Adipocyte (in vitro differentiated cells): ENCODE measurements at regions not wholly inside any gene's neighbourhood (a gene's known extent, or its start where the extent isn't known, plus 50 kb on each side); places are given as distances from the start of the nearest gene placed in this dataset.
A peak's percentile ranks its signal among the peaks of the same experiment; 100 is the strongest.
"Not testable (repeated sequence)": the region's sequence is repeated elsewhere in the genome, so short reads cannot be mapped to it uniquely, and the experiment has no call there.

Source experiments
- DNase-seq: peaks from one replicate; pipeline ENCODE4 v3.0.0-alpha.2; 2015; ENCODE audit warnings: low read depth
- H3K27me3 ChIP-seq: replicated peaks from 2 replicates; pipeline ENCODE4 v1.7.0; 2013; ENCODE audit warnings: mild to moderate bottlenecking, low read length, moderate library complexity; ENCODE audit not compliant: control insufficient read depth, insufficient read depth
- H3K36me3 ChIP-seq: 2 replicates; pipeline ENCODE4 v1.7.0; 2013; ENCODE audit warnings: low read length, mild to moderate bottlenecking, moderate library complexity; ENCODE audit not compliant: control insufficient read depth, insufficient read depth, severe bottlenecking
- H3K4me1 ChIP-seq: 2 replicates; pipeline ENCODE4 v1.7.0; 2013; ENCODE audit warnings: mild to moderate bottlenecking, low read length, moderate library complexity; ENCODE audit not compliant: control insufficient read depth, insufficient read depth
- H3K4me3 ChIP-seq: 2 replicates; pipeline ENCODE4 v1.7.0; 2013; ENCODE audit warnings: mild to moderate bottlenecking, low read length, moderate library complexity
- H3K9ac ChIP-seq: 2 replicates; pipeline ENCODE4 v1.7.0; 2013; ENCODE audit warnings: mild to moderate bottlenecking, low read length, moderate library complexity
- H3K9me3 ChIP-seq: 2 replicates; pipeline ENCODE4 v1.7.0; 2013; ENCODE audit warnings: mild to moderate bottlenecking, low read length, moderate library complexity; ENCODE audit not compliant: control insufficient read depth

DNA sequence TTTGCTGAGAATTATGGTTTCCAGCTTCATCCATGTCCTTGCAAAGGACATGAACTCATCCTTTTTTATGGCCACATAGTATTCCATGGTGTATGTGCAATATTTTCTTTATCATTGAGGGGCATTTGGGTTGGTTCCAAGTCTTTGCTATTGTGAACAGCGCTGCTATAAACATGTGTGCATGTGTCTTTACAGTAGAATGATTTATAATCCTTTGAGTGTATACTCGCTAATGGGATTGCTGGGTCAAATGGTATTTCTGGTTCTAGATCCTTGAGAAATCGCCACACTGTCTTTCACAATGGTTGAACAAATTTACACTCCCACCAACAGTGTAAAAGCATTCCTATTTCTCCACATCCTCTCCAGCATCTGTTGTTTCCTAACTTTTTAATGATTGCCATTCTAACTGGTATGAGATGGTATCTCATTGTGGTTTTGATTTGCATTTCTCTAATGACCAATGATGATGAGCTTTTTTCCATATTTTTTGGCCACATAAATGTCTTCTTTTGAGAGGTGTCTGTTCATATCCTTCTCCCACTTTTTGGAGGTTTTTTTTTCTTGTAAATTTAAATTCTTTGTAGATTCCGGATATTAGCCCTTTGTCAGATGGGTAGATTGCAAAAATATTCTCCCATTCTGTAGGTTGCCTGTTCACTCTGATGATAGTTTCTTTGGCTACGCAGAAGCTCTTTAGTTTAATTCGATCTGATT is 180.1 kb downstream of the PLPPR4 start:
- not testable (repeated sequence) for DNase-seq, H3K27me3 ChIP-seq, H3K4me1 ChIP-seq, H3K36me3 ChIP-seq, H3K4me3 ChIP-seq, H3K9me3 ChIP-seq, H3K9ac ChIP-seq

DNA sequence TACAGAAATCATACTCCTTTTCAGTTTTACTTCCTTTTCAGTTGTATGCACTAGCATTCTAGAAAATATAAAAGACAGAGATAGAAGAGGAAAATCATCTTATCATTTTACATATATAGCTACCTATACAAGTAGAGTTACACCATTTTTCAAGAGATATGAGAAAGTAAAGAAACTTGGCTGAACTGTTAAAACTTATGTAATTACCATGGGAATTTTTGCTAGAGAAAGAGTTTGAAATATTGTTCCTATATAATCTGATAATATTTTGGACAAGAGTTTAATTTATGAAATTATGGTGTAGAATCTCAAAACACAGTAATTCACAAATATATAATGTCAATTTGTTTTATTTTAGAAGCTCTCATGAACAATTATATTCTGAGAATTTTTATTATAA is 180.8 kb downstream of the PLPPR4 start:
- Histone ChIP-seq H3K4me1 (peaks cover 4% of the 10 kb centered on the region), H3K9me3 (no peaks in the 10 kb centered on the region), H3K27me3 (no peaks in the 10 kb centered on the region), H3K36me3 (no peaks in the 10 kb centered on the region), H3K9ac (no peak overlapping the region), H3K4me3 (no peak overlapping the region)
- no peak for DNase-seq

DNA sequence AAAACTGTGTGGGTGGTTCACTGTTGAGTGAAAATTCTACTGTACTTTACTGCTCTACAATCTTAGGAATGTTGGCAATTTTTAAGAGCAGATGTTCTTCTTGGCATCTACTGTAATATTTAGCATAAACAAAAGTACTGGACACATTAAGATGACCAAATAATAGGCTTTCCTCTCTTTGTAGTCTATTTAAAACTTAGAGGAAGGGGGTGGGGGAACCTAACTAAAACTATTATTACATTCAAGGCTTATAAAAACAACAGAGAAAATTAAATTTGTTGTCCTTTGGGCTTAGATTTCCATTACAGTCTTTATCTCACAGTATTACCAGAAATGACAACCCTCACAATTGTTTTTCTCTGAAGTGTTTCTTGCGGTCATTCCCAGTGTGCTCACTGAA is 181.2 kb downstream of the PLPPR4 start:
- Histone ChIP-seq H3K9ac (no peak overlapping the region), H3K4me1 (peaks cover 4% of the 10 kb centered on the region), H3K27me3 (no peaks in the 10 kb centered on the region), H3K9me3 (no peaks in the 10 kb centered on the region), H3K36me3 (no peaks in the 10 kb centered on the region), H3K4me3 (no peak overlapping the region)
- peak; percentile 64 for DNase-seq

GRCh38 chr1:99447721-99448120 is 183.4 kb downstream of the PLPPR4 start:
- H3K4me3 ChIP-seq, result no peak overlapping the region
- no peaks in the 10 kb centered on the region for H3K27me3 ChIP-seq
- no peaks in the 10 kb centered on the region for H3K36me3 ChIP-seq
- DNase-seq, result no peak
- no peak overlapping the region for H3K9ac ChIP-seq
- H3K4me1 ChIP-seq, result peaks cover 4% of the 10 kb centered on the region
- H3K9me3 ChIP-seq, result no peaks in the 10 kb centered on the region

- DNase-seq, result no peak
- Histone ChIP-seq H3K4me3 (no peak overlapping the region), H3K9ac (no peak overlapping the region), H3K4me1 (peaks cover 10% of the 10 kb centered on the region), H3K36me3 (no peaks in the 10 kb centered on the region), H3K27me3 (no peaks in the 10 kb centered on the region), H3K9me3 (no peaks in the 10 kb centered on the region)
Measured at GRCh38 chr1:99455760-99456159, 190.2 kb upstream of the PALMD start.

- Histone ChIP-seq H3K9ac (no peak overlapping the region), H3K4me3 (no peak overlapping the region), H3K9me3 (no peaks in the 10 kb centered on the region), H3K27me3 (no peaks in the 10 kb centered on the region), H3K4me1 (peaks cover 10% of the 10 kb centered on the region), H3K36me3 (no peaks in the 10 kb centered on the region)
- no peak for DNase-seq
Measured at GRCh38 chr1:99456536-99456935, 189.4 kb upstream of the PALMD start.

DNA sequence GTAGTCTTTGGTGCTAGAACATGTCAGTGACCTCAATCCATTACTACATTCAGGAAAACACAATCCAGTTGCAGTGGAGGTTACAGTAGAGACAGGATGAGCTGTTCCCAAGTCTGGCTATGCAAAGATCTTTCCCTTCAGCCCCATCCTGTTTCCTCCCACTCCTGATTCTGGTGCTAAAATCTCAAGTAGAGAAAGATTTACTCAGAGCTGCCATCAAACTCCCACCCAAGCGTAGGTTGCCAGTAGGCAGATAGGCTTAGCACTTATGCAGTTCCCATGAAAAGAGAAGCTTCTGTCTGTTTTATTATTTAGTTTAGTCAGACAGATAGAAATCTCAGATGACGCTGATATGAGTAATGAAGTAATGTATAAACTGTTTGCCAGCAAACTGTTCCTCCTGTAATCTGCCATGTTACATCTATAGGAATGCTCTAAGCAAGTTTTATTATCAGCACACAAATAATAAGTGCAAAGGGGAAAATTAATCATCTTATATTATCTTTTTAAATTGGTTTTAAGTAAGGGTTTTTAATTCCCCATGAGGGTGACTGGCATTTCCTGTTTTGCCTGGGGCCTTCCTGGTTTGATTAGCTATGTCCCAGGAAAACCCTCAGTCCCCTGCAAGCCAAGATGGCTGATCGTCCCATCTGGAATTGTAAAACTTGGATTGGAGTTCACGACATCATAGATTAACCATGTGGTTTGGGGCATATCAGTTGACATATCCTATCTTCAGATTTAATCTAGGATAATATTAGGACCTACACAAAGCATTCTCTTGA is 188.3 kb upstream of the PALMD start:
- no peak overlapping the region for H3K4me3 ChIP-seq
- DNase-seq, result peak; percentile 5
- H3K4me1 ChIP-seq, result peaks cover 10% of the 10 kb centered on the region
- no peaks in the 10 kb centered on the region for H3K9me3 ChIP-seq
- no peaks in the 10 kb centered on the region for H3K36me3 ChIP-seq
- H3K9ac ChIP-seq, result no peak overlapping the region
- no peaks in the 10 kb centered on the region for H3K27me3 ChIP-seq

- no peak overlapping the region for H3K4me3 ChIP-seq
- H3K36me3 ChIP-seq, result no peaks in the 10 kb centered on the region
- no peak for DNase-seq
- peaks cover 19% of the 10 kb centered on the region for H3K4me1 ChIP-seq
- no peak overlapping the region for H3K9ac ChIP-seq
- H3K27me3 ChIP-seq, result no peaks in the 10 kb centered on the region
- no peaks in the 10 kb centered on the region for H3K9me3 ChIP-seq
Measured at GRCh38 chr1:99461499-99461898, 184.4 kb upstream of the PALMD start.

GRCh38 chr1:99464738-99465137 is 181.2 kb upstream of the PALMD start:
- H3K4me1 ChIP-seq, result peaks cover 9% of the 10 kb centered on the region
- no peaks in the 10 kb centered on the region for H3K9me3 ChIP-seq
- no peak overlapping the region for H3K4me3 ChIP-seq
- H3K27me3 ChIP-seq, result no peaks in the 10 kb centered on the region
- no peak for DNase-seq
- no peak overlapping the region for H3K9ac ChIP-seq
- no peaks in the 10 kb centered on the region for H3K36me3 ChIP-seq

DNA sequence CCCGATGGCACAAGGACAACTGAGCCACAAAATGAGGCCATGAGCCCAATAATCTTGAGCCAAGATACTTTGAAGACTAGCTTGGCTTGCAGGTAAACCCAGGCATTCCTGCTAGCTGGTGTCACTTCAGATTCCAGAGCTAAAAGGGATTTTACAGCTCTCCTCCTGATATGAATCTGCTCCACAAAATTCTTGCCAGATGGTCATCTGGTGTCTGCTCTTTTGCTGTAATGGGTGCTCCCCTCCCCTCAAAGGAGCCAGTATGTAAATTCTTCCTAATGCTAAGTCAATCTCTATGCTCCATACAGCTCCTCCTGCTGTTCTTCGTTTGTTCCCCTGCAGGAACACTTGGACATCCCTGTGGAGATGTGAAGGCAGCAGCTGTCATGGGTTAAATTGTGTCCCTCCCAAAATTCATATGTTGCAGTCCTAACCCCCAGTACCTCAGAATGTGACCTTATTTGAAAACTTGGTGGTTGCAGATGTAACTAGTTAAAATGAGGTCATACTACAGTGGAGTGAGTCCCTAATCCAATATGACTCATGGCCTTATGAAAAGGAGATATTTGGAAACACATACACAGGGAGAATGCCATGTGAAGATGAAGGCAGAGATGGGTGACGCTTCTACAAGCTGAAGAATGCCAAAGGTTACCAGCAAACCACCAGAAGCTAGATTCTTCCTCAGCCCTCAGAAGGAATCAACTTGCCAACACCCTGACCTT is 180.6 kb upstream of the PALMD start:
- Histone ChIP-seq H3K4me1 (peaks cover 9% of the 10 kb centered on the region), H3K27me3 (no peaks in the 10 kb centered on the region), H3K4me3 (no peak overlapping the region), H3K9me3 (no peaks in the 10 kb centered on the region), H3K36me3 (no peaks in the 10 kb centered on the region), H3K9ac (no peak overlapping the region)
- peak; percentile 77 for DNase-seq

GRCh38 chr1:99467645-99468044 is 178.3 kb upstream of the PALMD start:
- H3K9ac ChIP-seq, result no peak overlapping the region

More at GRCh38 chr1:99467645-99468044, 178.3 kb upstream of the PALMD start:
- no peaks in the 10 kb centered on the region for H3K27me3 ChIP-seq
- H3K4me1 ChIP-seq, result peaks cover 9% of the 10 kb centered on the region
- H3K4me3 ChIP-seq, result no peak overlapping the region
- no peaks in the 10 kb centered on the region for H3K36me3 ChIP-seq
- no peak for DNase-seq
- no peaks in the 10 kb centered on the region for H3K9me3 ChIP-seq
